PC-9 (cell line): ENCODE measurements at regions not wholly inside any gene's neighbourhood (a gene's known extent, or its start where the extent isn't known, plus 50 kb on each side); places are given as distances from the start of the nearest gene placed in this dataset.

ENCODE experiments used
- EZH2 ChIP-seq: fragments of 200-600 bp; sonication (generic); IDR thresholded peaks from 2 replicates; pipeline ENCODE4 v1.8.0; 2017; ENCODE audit warnings: antibody characterized with exemption, low read depth
- TF ChIP-seq, protein P1 (sequence below): fragments of 200-600 bp; sonication (generic); conservative IDR thresholded peaks from 2 replicates; pipeline ENCODE4 v1.6.1; 2017; ENCODE audit warnings: mixed run types, antibody characterized with exemption, mild to moderate bottlenecking, moderate library complexity

DNA sequence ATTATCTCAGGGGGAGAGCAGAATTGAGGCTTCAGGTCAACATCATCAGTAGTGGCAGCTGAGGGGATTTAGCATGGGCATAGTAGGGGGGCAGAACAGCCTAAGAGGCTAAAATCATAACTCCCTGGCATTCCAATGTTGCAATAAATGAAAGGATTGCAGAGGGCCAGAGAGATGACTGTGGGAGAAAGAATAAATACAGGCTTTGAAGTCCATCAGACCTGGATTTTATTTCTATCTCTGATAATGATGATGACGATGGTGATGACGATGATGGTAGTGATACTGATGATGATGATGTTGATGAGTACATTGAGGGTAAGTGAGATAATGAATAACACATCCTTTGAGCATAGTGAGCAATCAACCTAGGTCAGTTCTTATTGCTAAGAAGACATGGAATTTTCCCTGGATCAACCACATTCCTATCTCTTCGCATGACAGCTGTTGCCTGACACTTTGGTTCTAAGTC, 107.4 kb upstream of the CDH11 start:
- TF ChIP-seq, protein P1, sequence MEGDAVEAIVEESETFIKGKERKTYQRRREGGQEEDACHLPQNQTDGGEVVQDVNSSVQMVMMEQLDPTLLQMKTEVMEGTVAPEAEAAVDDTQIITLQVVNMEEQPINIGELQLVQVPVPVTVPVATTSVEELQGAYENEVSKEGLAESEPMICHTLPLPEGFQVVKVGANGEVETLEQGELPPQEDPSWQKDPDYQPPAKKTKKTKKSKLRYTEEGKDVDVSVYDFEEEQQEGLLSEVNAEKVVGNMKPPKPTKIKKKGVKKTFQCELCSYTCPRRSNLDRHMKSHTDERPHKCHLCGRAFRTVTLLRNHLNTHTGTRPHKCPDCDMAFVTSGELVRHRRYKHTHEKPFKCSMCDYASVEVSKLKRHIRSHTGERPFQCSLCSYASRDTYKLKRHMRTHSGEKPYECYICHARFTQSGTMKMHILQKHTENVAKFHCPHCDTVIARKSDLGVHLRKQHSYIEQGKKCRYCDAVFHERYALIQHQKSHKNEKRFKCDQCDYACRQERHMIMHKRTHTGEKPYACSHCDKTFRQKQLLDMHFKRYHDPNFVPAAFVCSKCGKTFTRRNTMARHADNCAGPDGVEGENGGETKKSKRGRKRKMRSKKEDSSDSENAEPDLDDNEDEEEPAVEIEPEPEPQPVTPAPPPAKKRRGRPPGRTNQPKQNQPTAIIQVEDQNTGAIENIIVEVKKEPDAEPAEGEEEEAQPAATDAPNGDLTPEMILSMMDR, result no peak
- TF ChIP-seq EZH2, result no peak
